ENCODE measurements at regions not wholly inside any gene's neighbourhood (a gene's known extent, or its start where the extent isn't known, plus 50 kb on each side); places are given as distances from the start of the nearest gene placed in this dataset.

GRCh38 chr2:129242269-129242668 lies 737.2 kb upstream of the RAB6C start:
- TF ChIP-seq CTCF (IDR thresholded peaks at IDR 0.05) (no peak), POLR2A (IDR thresholded peaks at IDR 0.05) (no peak)

Measured in Peyer's patch (tissue), 4 donors.